IMR-90 (cell line): ENCODE measurements at regions not wholly inside any gene's neighbourhood (a gene's known extent, or its start where the extent isn't known, plus 50 kb on each side); places are given as distances from the start of the nearest gene placed in this dataset.

Experiments used
- ATAC-seq: fragments of 200-7000 bp; cut with Tn5 transposase; 2 replicates; pipeline ENCODE4 v1.9.1; 2020; ENCODE audit warnings: low read depth, mild to moderate bottlenecking, moderate library complexity
- BruUV-seq: library from RNA; stranded (reverse); fragments of 400-500 nt; replicated peaks from 2 replicates; lab custom pipeline; 2021; lab: Mats Ljungman, UMichigan
- CTCF ChIA-PET: fragments of 300-600 bp; formaldehyde crosslinking; extraction: SDS; loops from one replicate; lab custom pipeline; 2021; ENCODE audit warnings: antibody characterized with exemption; lab: Yijun Ruan, JAX
- POLR2A ChIA-PET: fragments of 300-600 bp; sonication (Branson Sonifier 250); formaldehyde crosslinking; loops from one replicate; lab custom pipeline; 2022; ENCODE audit warnings: antibody characterized with exemption; ENCODE audit not compliant: unreplicated experiment; lab: Charles Lee
- DNase-seq: peaks from one replicate; pipeline ENCODE4 v3.0.0; 2013
- H2AFZ ChIP-seq: replicated peaks from 2 replicates; pipeline ENCODE3; 2013; ENCODE audit warnings: low read length, mild to moderate bottlenecking; ENCODE audit not compliant: poor library complexity
- H2AK5ac ChIP-seq: 2 replicates; pipeline ENCODE4 v1.6.1; 2013; ENCODE audit warnings: low read depth, low read length, inconsistent platforms
- H2AK9ac ChIP-seq: replicated peaks from 2 replicates; pipeline ENCODE3; 2013; ENCODE audit warnings: mild to moderate bottlenecking, low read depth, low read length, moderate library complexity; ENCODE audit not compliant: poor library complexity
- H2BK120ac ChIP-seq: 2 replicates; pipeline ENCODE4 v1.6.1; 2013; ENCODE audit warnings: low read depth, low read length, inconsistent platforms
- H2BK15ac ChIP-seq: 3 replicates; pipeline ENCODE4 v1.6.1; 2013; ENCODE audit warnings: low read depth, low read length, inconsistent platforms
- H2BK20ac ChIP-seq: 2 replicates; pipeline ENCODE4 v1.6.1; 2013; ENCODE audit warnings: low read depth, mild to moderate bottlenecking, inconsistent platforms, low read length, moderate library complexity
- H2BK5ac ChIP-seq: 2 replicates; pipeline ENCODE4 v1.6.1; 2013; ENCODE audit warnings: mild to moderate bottlenecking, low read depth, low read length, inconsistent platforms; ENCODE audit not compliant: poor library complexity, severe bottlenecking
- H3K14ac ChIP-seq: replicated peaks from 2 replicates; pipeline ENCODE4 v1.6.1; 2013; ENCODE audit warnings: low read depth, low read length, inconsistent platforms
- H3K18ac ChIP-seq: 2 replicates; pipeline ENCODE4 v1.6.1; 2013; ENCODE audit warnings: low read depth, low read length, control low read depth
- H3K23ac ChIP-seq: 2 replicates; pipeline ENCODE4 v1.6.1; 2013; ENCODE audit warnings: low read depth, low read length, inconsistent platforms
- H3K27ac ChIP-seq: 2 replicates; pipeline ENCODE4 v1.5.1; 2013; ENCODE audit warnings: mild to moderate bottlenecking, control low read depth, low read length; ENCODE audit not compliant: insufficient read depth
- H3K27me3 ChIP-seq: 2 replicates; pipeline ENCODE4 v1.6.1; 2013; ENCODE audit warnings: low read length; ENCODE audit not compliant: control insufficient read depth, insufficient read depth
- H3K36me3 ChIP-seq: 2 replicates; pipeline ENCODE4 v1.6.1; 2013; ENCODE audit warnings: low read length, mixed read lengths; ENCODE audit not compliant: control insufficient read depth, insufficient read depth
- H3K4ac ChIP-seq: 2 replicates; pipeline ENCODE4 v1.6.1; 2013; ENCODE audit warnings: low read depth, low read length, inconsistent platforms
- H3K4me1 ChIP-seq: 2 replicates; pipeline ENCODE4 v1.6.1; 2013; ENCODE audit warnings: low read length, mixed read lengths; ENCODE audit not compliant: control insufficient read depth, insufficient read depth
- H3K4me2 ChIP-seq: 2 replicates; pipeline ENCODE4 v1.6.1; 2013; ENCODE audit warnings: low read depth, mild to moderate bottlenecking, control low read depth, low read length, moderate library complexity
- H3K4me3 ChIP-seq: 2 replicates; pipeline ENCODE4 v1.5.1; 2013; ENCODE audit warnings: low read depth, mild to moderate bottlenecking, control low read depth, low read length, moderate library complexity; ENCODE audit not compliant: insufficient read depth
- H3K56ac ChIP-seq: 2 replicates; pipeline ENCODE4 v1.6.1; 2013; ENCODE audit warnings: low read length, inconsistent platforms; ENCODE audit not compliant: insufficient read depth; ENCODE audit errors: extremely low read depth
- H3K79me1 ChIP-seq, 2 experiments: 2 replicates each; pipeline ENCODE4 v1.6.1; 2013; ENCODE audit warnings: low read length in 2 of 2, inconsistent platforms in 1 of 2, low read depth in 1 of 2
- H3K9ac ChIP-seq: 2 replicates; pipeline ENCODE4 v1.6.1; 2013; ENCODE audit warnings: low read depth, low read length, control low read depth
- H3K9me1 ChIP-seq: 2 replicates; pipeline ENCODE4 v1.6.1; 2013; ENCODE audit warnings: low read length, inconsistent platforms; ENCODE audit not compliant: insufficient read depth
- H3K9me3 ChIP-seq: 2 replicates; pipeline ENCODE4 v1.6.1; 2013; ENCODE audit warnings: low read length; ENCODE audit not compliant: control insufficient read depth, insufficient read depth
- H4K20me1 ChIP-seq: 2 replicates; pipeline ENCODE4 v1.6.1; 2013; ENCODE audit warnings: low read length, inconsistent platforms; ENCODE audit not compliant: insufficient read depth
- H4K5ac ChIP-seq: 2 replicates; pipeline ENCODE4 v1.6.1; 2013; ENCODE audit warnings: mild to moderate bottlenecking, low read depth, low read length, control low read depth
- H4K8ac ChIP-seq, 2 experiments: 2 replicates each; pipeline ENCODE4 v1.6.1; 2013; ENCODE audit warnings: low read depth in 2 of 2, low read length in 2 of 2, control low read depth in 1 of 2, inconsistent platforms in 1 of 2
- H4K91ac ChIP-seq: 2 replicates; pipeline ENCODE4 v1.6.1; 2013; ENCODE audit warnings: low read depth, low read length, inconsistent platforms; ENCODE audit not compliant: insufficient read depth
- BHLHE40 ChIP-seq: fragments of 150-350 bp; IDR thresholded peaks from 2 replicates; pipeline ENCODE4 v1.6.1; 2016; ENCODE audit warnings: mild to moderate bottlenecking, low read depth, low read length
- RAD21 ChIP-seq: IDR thresholded peaks from 2 replicates; pipeline ENCODE4 v1.6.1; 2012; ENCODE audit warnings: low read length, improper control_type of control experiment
- USF2 ChIP-seq: fragments of 150-350 bp; IDR thresholded peaks from 2 replicates; pipeline ENCODE4 v1.6.1; 2017; ENCODE audit warnings: mild to moderate bottlenecking, antibody characterized with exemption, low read length, low read depth
- WGBS, 2 experiments: methylation state at CpG; one replicate each; pipeline versions ENCODE4 v1.1.5 to v1.1.7; 2013; ENCODE audit warnings: missing lambda C conversion rate in 2 of 2; ENCODE audit not compliant: insufficient read length in 1 of 2; ENCODE audit errors: extremely low coverage in 2 of 2; 5-methylcytosine and 5-hydroxymethylcytosine counted together
- dilution Hi-C: fragments of 300-500 bp; cut with HindIII; formaldehyde crosslinking; loops from one replicate; pipeline ENCODE4 v1.14.3; 2018; ENCODE audit warnings: low sequenced_read_pairs; ENCODE audit not compliant: unreplicated experiment
- in situ Hi-C: fragments of 300-500 bp; cut with MboI; formaldehyde crosslinking; loops from 3 replicates; pipeline ENCODE4 v1.14.3; 2019; ENCODE audit warnings: low sequenced_read_pairs, inconsistent platforms, mixed read lengths
- intact Hi-C: fragments of 100-400 bp; cut with micrococcal nuclease; formaldehyde crosslinking; loops from 2 replicates; pipeline ENCODE4 v1.10.0; 2022

DNA sequence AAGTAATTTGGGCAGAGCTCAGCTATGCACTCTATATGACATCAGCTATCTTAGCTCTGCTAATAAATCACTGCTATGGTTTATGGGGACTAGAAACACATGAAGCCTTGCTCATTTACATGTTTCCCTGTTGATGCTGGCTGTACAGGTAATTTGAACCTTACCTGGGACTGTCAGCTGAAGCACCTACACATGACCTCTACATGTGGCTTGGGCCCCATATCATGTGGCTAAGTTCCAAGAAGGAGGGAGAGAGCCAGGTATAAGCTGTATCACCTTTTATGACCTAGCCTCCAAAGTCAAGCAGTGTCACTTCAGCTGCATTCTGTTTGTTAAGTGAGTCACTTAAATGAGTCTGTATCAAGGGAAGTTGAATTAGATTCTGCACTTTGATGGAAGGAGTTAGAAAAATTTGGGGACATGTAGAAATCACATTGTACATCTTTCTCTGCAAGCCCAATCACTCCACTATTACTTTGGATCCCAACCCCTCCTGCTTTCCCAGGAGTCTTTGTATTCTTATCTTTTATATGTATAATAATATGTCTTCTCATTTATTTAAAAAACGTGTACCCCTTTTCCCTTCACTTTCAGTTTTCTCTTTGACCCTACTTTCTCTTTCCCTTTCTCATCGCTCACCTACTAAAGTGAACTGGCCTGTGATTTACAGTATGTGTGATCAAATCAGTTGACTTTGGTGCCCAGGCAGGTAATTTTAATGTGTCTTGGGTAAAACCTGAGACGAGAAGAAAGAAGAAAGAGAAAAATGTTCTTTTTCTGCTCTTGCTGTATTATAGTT is 53.4 kb upstream of the PRKACB start:
- H2AK5ac ChIP-seq: no peak overlapping the region
- WGBS, 2 experiments: no CpG with 5 or more reads among the region's 3 CpGs
- ATAC-seq (no peak), DNase-seq (no peak)
- ChIA-PET POLR2A (no interaction called here), CTCF (interaction anchor here (0.9 kb wide), 1 partner anchor 11 kb away, joined by 3 read pairs; no protein-coding TSS in a partner anchor)
- dilution Hi-C loops (no loop called here), intact Hi-C loops (no loop called here), in situ Hi-C loops (no loop called here)
- 0 out of 2 replicates have a peak, but pooled peaks cover 7% of the 10 kb centered on the region for H3K9me1 ChIP-seq
- H3K23ac ChIP-seq: no peak overlapping the region
- no peak overlapping the region for H3K56ac ChIP-seq
- no peaks in the 10 kb centered on the region for H3K9me3 ChIP-seq
- no peak overlapping the region for H2BK20ac ChIP-seq
- H2AK9ac ChIP-seq: no peak overlapping the region
- BruUV-seq: no TSS peak
- no peak overlapping the region for H2BK15ac ChIP-seq
- H2AFZ ChIP-seq: no peak overlapping the region
- H3K9ac ChIP-seq: no peak overlapping the region
- no peaks in the 10 kb centered on the region for H3K27me3 ChIP-seq
- H3K4ac ChIP-seq: no peak overlapping the region
- peaks cover 5% of the 10 kb centered on the region; the same call in 1 of the 2 replicates for H3K36me3 ChIP-seq
- no peak for TF ChIP-seq RAD21
- no peak for TF ChIP-seq BHLHE40
- TF ChIP-seq USF2: no peak
- no peak overlapping the region for H3K27ac ChIP-seq
- H3K79me1 ChIP-seq: peaks cover 13 to 46% of the 10 kb centered on the region in 2 experiments
- no peak overlapping the region for H3K4me3 ChIP-seq
- H4K8ac ChIP-seq: no peak overlapping the region
- 0 out of 2 replicates have a peak overlapping the region, but pooled peaks have one; percentile 18 for H3K14ac ChIP-seq
- H3K18ac ChIP-seq: no peak overlapping the region
- peaks cover 5% of the 10 kb centered on the region; the same call in 1 of the 2 replicates for H4K20me1 ChIP-seq
- H2BK120ac ChIP-seq: no peak overlapping the region
- H3K4me1 ChIP-seq: no peaks in the 10 kb centered on the region; the same call in 1 of the 2 replicates
- no peak overlapping the region for H4K5ac ChIP-seq
- H3K4me2 ChIP-seq: no peak overlapping the region
- no peak overlapping the region for H4K91ac ChIP-seq
- no peak overlapping the region for H2BK5ac ChIP-seq
